Hepatocyte (in vitro differentiated cells): ENCODE measurements at regions not wholly inside any gene's neighbourhood (a gene's known extent, or its start where the extent isn't known, plus 50 kb on each side); places are given as distances from the start of the nearest gene placed in this dataset.

Experiments used
- EZH2 ChIP-seq: fragments of 200-600 bp; sonication (generic); IDR thresholded peaks from 2 replicates; pipeline ENCODE4 v1.6.1; 2016; ENCODE audit warnings: antibody characterized with exemption, mild to moderate bottlenecking, borderline replicate concordance
- EZH2phosphoT487 ChIP-seq: fragments of 200-600 bp; sonication (generic); IDR thresholded peaks from one replicate; pipeline ENCODE4 v1.6.1; 2018; ENCODE audit warnings: antibody characterized with exemption, mild to moderate bottlenecking, low read depth, moderate library complexity; ENCODE audit not compliant: unreplicated experiment, severe bottlenecking
- TF ChIP-seq, protein P1 (sequence below): fragments of 200-600 bp; sonication (generic); IDR thresholded peaks from 2 replicates; pipeline ENCODE4 v1.5.1; 2016; ENCODE audit warnings: antibody characterized with exemption, mild to moderate bottlenecking; ENCODE audit not compliant: poor library complexity

- TF ChIP-seq, protein P1, sequence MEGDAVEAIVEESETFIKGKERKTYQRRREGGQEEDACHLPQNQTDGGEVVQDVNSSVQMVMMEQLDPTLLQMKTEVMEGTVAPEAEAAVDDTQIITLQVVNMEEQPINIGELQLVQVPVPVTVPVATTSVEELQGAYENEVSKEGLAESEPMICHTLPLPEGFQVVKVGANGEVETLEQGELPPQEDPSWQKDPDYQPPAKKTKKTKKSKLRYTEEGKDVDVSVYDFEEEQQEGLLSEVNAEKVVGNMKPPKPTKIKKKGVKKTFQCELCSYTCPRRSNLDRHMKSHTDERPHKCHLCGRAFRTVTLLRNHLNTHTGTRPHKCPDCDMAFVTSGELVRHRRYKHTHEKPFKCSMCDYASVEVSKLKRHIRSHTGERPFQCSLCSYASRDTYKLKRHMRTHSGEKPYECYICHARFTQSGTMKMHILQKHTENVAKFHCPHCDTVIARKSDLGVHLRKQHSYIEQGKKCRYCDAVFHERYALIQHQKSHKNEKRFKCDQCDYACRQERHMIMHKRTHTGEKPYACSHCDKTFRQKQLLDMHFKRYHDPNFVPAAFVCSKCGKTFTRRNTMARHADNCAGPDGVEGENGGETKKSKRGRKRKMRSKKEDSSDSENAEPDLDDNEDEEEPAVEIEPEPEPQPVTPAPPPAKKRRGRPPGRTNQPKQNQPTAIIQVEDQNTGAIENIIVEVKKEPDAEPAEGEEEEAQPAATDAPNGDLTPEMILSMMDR, result no peak
- TF ChIP-seq EZH2 (no peak), EZH2phosphoT487 (no peak)
Observed at GRCh38 chr13:76421011-76421410, 465.2 kb downstream of the KCTD12 start.
